ENCODE measurements at regions not wholly inside any gene's neighbourhood (a gene's known extent, or its start where the extent isn't known, plus 50 kb on each side); places are given as distances from the start of the nearest gene placed in this dataset.
"Not testable (repeated sequence)": the region's sequence is repeated elsewhere in the genome, so short reads cannot be mapped to it uniquely, and the experiment has no call there.

GRCh38 chr9:40592406-40592805 lies 536.1 kb downstream of the FOXD4L6 start:
- H3K27me3 ChIP-seq; H3K27ac ChIP-seq; H3K4me1 ChIP-seq; intact Hi-C loops (cut with DNase I; ENCODE audit: low total_unique reads); H3K36me3 ChIP-seq; H3K4me3 ChIP-seq; H3K9me3 ChIP-seq: not testable (repeated sequence)
- WGBS, 5 donors, result 61 to 83% (median 68%) methylated on average over 3 to 4 of the region's 4 CpGs
- DNase-seq, result peak in 1 of 2 donors; percentile 0

- H3K27ac ChIP-seq; H3K4me1 ChIP-seq; H3K27me3 ChIP-seq; H3K9me3 ChIP-seq; intact Hi-C loops (cut with DNase I; ENCODE audit: low total_unique reads); H3K4me3 ChIP-seq; H3K36me3 ChIP-seq: not testable (repeated sequence)
- DNase-seq, result peak in 1 of 2 donors; percentile 1
- 51 to 100% (median 59%) methylated on average over 1 to 2 of the region's 2 CpGs for WGBS, 5 donors
These were observed 536.6 kb downstream of the FOXD4L6 start for GRCh38 chr9:40591915-40592314.

GRCh38 chr9:40587475-40588195 lies 540.8 kb downstream of the FOXD4L6 start:
- H3K36me3 ChIP-seq; H3K27me3 ChIP-seq; H3K27ac ChIP-seq; H3K9me3 ChIP-seq; H3K4me1 ChIP-seq; H3K4me3 ChIP-seq; intact Hi-C loops (cut with DNase I; ENCODE audit: low total_unique reads): not testable (repeated sequence)
- WGBS, 5 donors, result 82 to 94% (median 91%) methylated on average over 3 to 15 of the region's 15 CpGs
- peak; percentile 0 to 24 for DNase-seq

- not testable (repeated sequence) for H3K27me3 ChIP-seq
- H3K4me3 ChIP-seq, result peak overlapping the region in 1 of 4 donors; percentile 22
These were observed 544.4 kb downstream of the FOXD4L6 start for GRCh38 chr9:40584039-40584438.

GRCh38 chr9:40583230-40583629 lies 545.3 kb downstream of the FOXD4L6 start:
- H3K4me3 ChIP-seq; H3K4me1 ChIP-seq; H3K36me3 ChIP-seq; intact Hi-C loops (cut with DNase I; ENCODE audit: low total_unique reads); H3K27ac ChIP-seq; H3K9me3 ChIP-seq; H3K27me3 ChIP-seq: not testable (repeated sequence)
- DNase-seq, result peak in 1 of 2 donors; percentile 25
- 71 to 92% (median 84%) methylated on average over 2 to 5 of the region's 7 CpGs for WGBS, 5 donors

More at GRCh38 chr9:40584039-40584438, 544.4 kb downstream of the FOXD4L6 start:
- 62 to 85% (median 69%) methylated on average over 14 to 50 of the region's 67 CpGs; no CpG with 5 or more reads in 2 of the 5 donors for WGBS, 5 donors
- H3K4me1 ChIP-seq; H3K9me3 ChIP-seq; H3K36me3 ChIP-seq; intact Hi-C loops (cut with DNase I; ENCODE audit: low total_unique reads); H3K27ac ChIP-seq: not testable (repeated sequence)
- peak in 1 of 2 donors; percentile 26 for DNase-seq

- DNase-seq; H3K4me1 ChIP-seq; H3K36me3 ChIP-seq; H3K27me3 ChIP-seq; H3K9me3 ChIP-seq; H3K4me3 ChIP-seq; intact Hi-C loops (cut with DNase I; ENCODE audit: low total_unique reads); H3K27ac ChIP-seq: not testable (repeated sequence)
- WGBS, 5 donors, result 86 to 92% (median 88%) methylated on average over 12 of the region's 12 CpGs
These were observed 549.6 kb downstream of the FOXD4L6 start for GRCh38 chr9:40578908-40579307.
